Right atrium auricular region (tissue), 2 donors: ENCODE measurements at regions not wholly inside any gene's neighbourhood (a gene's known extent, or its start where the extent isn't known, plus 50 kb on each side); places are given as distances from the start of the nearest gene placed in this dataset.

Source experiments
- DNase-seq: peaks from one replicate; pipeline ENCODE4 v3.0.0-alpha.2; 2019; ENCODE audit warnings: low spot score
- H3K27ac ChIP-seq, 2 donors: fragments of 200-600 bp; sonication (generic); 1 replicate in 1 of 2; 2 replicates in 1 of 2; pipeline ENCODE4 v1.5.1; 2016 to 2019
- H3K27me3 ChIP-seq, 2 donors: fragments of 200-600 bp; sonication (generic); one replicate each; pipeline versions ENCODE4 v1.5.1 to v1.6.0; 2017 to 2019
- H3K36me3 ChIP-seq: fragments of 200-600 bp; sonication (generic); one replicate; pipeline ENCODE4 v1.5.1; 2016
- H3K4me1 ChIP-seq, 2 donors: fragments of 200-600 bp; sonication (generic); one replicate each; pipeline versions ENCODE4 v1.5.1 to v1.6.0; 2017 to 2019
- H3K4me3 ChIP-seq, 2 donors: fragments of 200-600 bp; sonication (generic); 1 replicate in 1 of 2; 2 replicates in 1 of 2; pipeline ENCODE4 v1.5.1; 2017 to 2019; ENCODE audit warnings: mild to moderate bottlenecking in 1 of 2, moderate library complexity in 1 of 2
- H3K9me3 ChIP-seq, 2 donors: fragments of 200-600 bp; sonication (generic); one replicate each; pipeline ENCODE4 v1.5.1; 2019
- CTCF ChIP-seq, 2 donors: fragments of 200-600 bp; sonication (generic); IDR thresholded peaks; one replicate each; pipeline ENCODE4 v1.5.1; 2019; ENCODE audit warnings: antibody characterized with exemption in 2 of 2

GRCh38 chr13:40408602-40409001 lies 257.8 kb downstream of the FOXO1 start:
- no peak overlapping the region for H3K27ac ChIP-seq
- no peaks in the 10 kb centered on the region for H3K9me3 ChIP-seq
- H3K27me3 ChIP-seq, result no peaks in the 10 kb centered on the region
- TF ChIP-seq CTCF (IDR thresholded peaks at IDR 0.05), result no peak
- H3K36me3 ChIP-seq, result no peaks in the 10 kb centered on the region
- no peak for DNase-seq
- H3K4me1 ChIP-seq, result peaks cover 0 to 17% of the 10 kb centered on the region in 2 donors
- no peak overlapping the region for H3K4me3 ChIP-seq

GRCh38 chr13:40409278-40409677 lies 257.2 kb downstream of the FOXO1 start:
- Histone ChIP-seq H3K9me3 (no peaks in the 10 kb centered on the region), H3K4me3 (no peak overlapping the region), H3K4me1 (peaks cover 0 to 11% of the 10 kb centered on the region in 2 donors), H3K27ac (peak overlapping the region; percentile 23 to 43), H3K27me3 (no peaks in the 10 kb centered on the region), H3K36me3 (no peaks in the 10 kb centered on the region)
- no peak for DNase-seq
- TF ChIP-seq CTCF (IDR thresholded peaks at IDR 0.05), result no peak

GRCh38 chr13:40410315-40410714 lies 256.1 kb downstream of the FOXO1 start:
- Histone ChIP-seq H3K9me3 (no peaks in the 10 kb centered on the region), H3K27me3 (no peaks in the 10 kb centered on the region), H3K4me1 (peaks cover 0 to 11% of the 10 kb centered on the region in 2 donors), H3K27ac (peak overlapping the region; percentile 23 to 43), H3K4me3 (no peak overlapping the region), H3K36me3 (no peaks in the 10 kb centered on the region)
- no peak for TF ChIP-seq CTCF (IDR thresholded peaks at IDR 0.05)
- DNase-seq, result no peak

GRCh38 chr13:40420160-40420740 lies 246.2 kb downstream of the FOXO1 start:
- DNase-seq, result no peak
- TF ChIP-seq CTCF (IDR thresholded peaks at IDR 0.05), result no peak
- Histone ChIP-seq H3K4me3 (no peak overlapping the region), H3K27me3 (no peaks in the 10 kb centered on the region), H3K9me3 (no peaks in the 10 kb centered on the region), H3K27ac (no peak overlapping the region), H3K36me3 (no peaks in the 10 kb centered on the region), H3K4me1 (no peaks in the 10 kb centered on the region)

- no peak overlapping the region for H3K27ac ChIP-seq
- H3K4me1 ChIP-seq, result no peaks in the 10 kb centered on the region
- H3K4me3 ChIP-seq, result no peak overlapping the region
- H3K9me3 ChIP-seq, result no peaks in the 10 kb centered on the region
- no peaks in the 10 kb centered on the region for H3K36me3 ChIP-seq
- DNase-seq, result no peak
- H3K27me3 ChIP-seq, result no peaks in the 10 kb centered on the region
- no peak for TF ChIP-seq CTCF (IDR thresholded peaks at IDR 0.05)
Observed at GRCh38 chr13:40422588-40423235, 243.7 kb downstream of the FOXO1 start.

- no peak overlapping the region for H3K27ac ChIP-seq
- no peaks in the 10 kb centered on the region for H3K9me3 ChIP-seq
- no peaks in the 10 kb centered on the region for H3K27me3 ChIP-seq
- H3K36me3 ChIP-seq, result no peaks in the 10 kb centered on the region
- H3K4me1 ChIP-seq, result peaks cover 0 to 10% of the 10 kb centered on the region in 2 donors
- no peak for TF ChIP-seq CTCF (IDR thresholded peaks at IDR 0.05)
- no peak for DNase-seq
- no peak overlapping the region for H3K4me3 ChIP-seq
Observed at GRCh38 chr13:40428354-40428753, 238.1 kb downstream of the FOXO1 start.
